PC-3 (cell line): ENCODE measurements at regions not wholly inside any gene's neighbourhood (a gene's known extent, or its start where the extent isn't known, plus 50 kb on each side); places are given as distances from the start of the nearest gene placed in this dataset.

Experiments
- ATAC-seq: fragments of 200-7000 bp; cut with Tn5 transposase; 2 replicates; pipeline ENCODE4 v1.9.1; 2020; ENCODE audit warnings: mild to moderate bottlenecking, moderate library complexity
- BruUV-seq: library from RNA; stranded (reverse); fragments of 400-500 nt; replicated peaks from 2 replicates; lab custom pipeline; 2021; lab: Mats Ljungman, UMichigan
- CTCF ChIA-PET: fragments of 300-600 bp; sonication (Branson Sonifier 250); formaldehyde crosslinking; loops from one replicate; lab custom pipeline; 2022; ENCODE audit warnings: antibody characterized with exemption; lab: Charles Lee
- POLR2A ChIA-PET: fragments of 300-600 bp; sonication (Branson Sonifier 250); formaldehyde crosslinking; loops from one replicate; lab custom pipeline; 2022; ENCODE audit warnings: antibody characterized with exemption; ENCODE audit not compliant: unreplicated experiment; lab: Charles Lee
- DNase-seq: peaks from one replicate; pipeline ENCODE4 v3.0.0-alpha.2; 2015
- H2AFZ ChIP-seq: fragments of 300-600 bp; sonication (generic); 2 replicates; pipeline ENCODE4 v1.6.0; 2016; ENCODE audit warnings: antibody characterized with exemption, low read length
- H3F3A ChIP-seq: fragments of 300-600 bp; sonication (generic); one replicate; pipeline ENCODE4 v1.6.0; 2017; ENCODE audit warnings: antibody characterized with exemption, low read length, control low read depth, mild to moderate bottlenecking; ENCODE audit not compliant: unreplicated experiment
- H3K27ac ChIP-seq: fragments of 300-600 bp; sonication (generic); 2 replicates; pipeline ENCODE4 v1.5.1; 2016; ENCODE audit warnings: mild to moderate bottlenecking, low read length
- H3K27me3 ChIP-seq: fragments of 300-600 bp; sonication (generic); 2 replicates; pipeline ENCODE4 v1.6.1; 2016; ENCODE audit warnings: low read length, mixed read lengths
- H3K36me3 ChIP-seq: fragments of 300-600 bp; sonication (generic); 2 replicates; pipeline ENCODE4 v1.6.1; 2016; ENCODE audit warnings: low read depth, mixed run types, low read length, mixed read lengths
- H3K4me1 ChIP-seq: fragments of 300-600 bp; sonication (generic); 2 replicates; pipeline ENCODE4 v1.5.1; 2016; ENCODE audit warnings: low read length; ENCODE audit not compliant: insufficient read depth
- H3K4me2 ChIP-seq: fragments of 300-600 bp; sonication (generic); 2 replicates; pipeline ENCODE4 v1.6.0; 2016; ENCODE audit warnings: low read length
- H3K4me3 ChIP-seq: fragments of 300-600 bp; sonication (generic); 2 replicates; pipeline ENCODE4 v1.5.1; 2016; ENCODE audit warnings: mild to moderate bottlenecking, low read length, mixed read lengths
- H3K79me2 ChIP-seq: fragments of 300-600 bp; sonication (generic); 2 replicates; pipeline ENCODE4 v1.6.1; 2017; ENCODE audit warnings: low read length, mixed read lengths
- H3K9ac ChIP-seq: fragments of 300-600 bp; sonication (generic); 2 replicates; pipeline ENCODE4 v1.6.0; 2016; ENCODE audit warnings: mild to moderate bottlenecking, low read length
- H3K9me2 ChIP-seq: fragments of 300-600 bp; sonication (generic); replicated peaks from 2 replicates; pipeline ENCODE4 v1.6.1; 2016; ENCODE audit warnings: mixed run types, low read length, mixed read lengths
- H3K9me3 ChIP-seq: fragments of 300-600 bp; sonication (generic); 2 replicates; pipeline ENCODE4 v1.6.1; 2016; ENCODE audit warnings: low read length, mixed read lengths
- H4K20me1 ChIP-seq: fragments of 300-600 bp; sonication (generic); 2 replicates; pipeline ENCODE4 v1.6.1; 2016; ENCODE audit warnings: low read length, mixed read lengths
- EZH2 ChIP-seq: fragments of 300-600 bp; sonication (generic); IDR thresholded peaks from one replicate; pipeline ENCODE4 v1.6.1; 2017; ENCODE audit warnings: antibody characterized with exemption, mild to moderate bottlenecking, low read length; ENCODE audit not compliant: unreplicated experiment
- EZH2phosphoT487 ChIP-seq: fragments of 300-600 bp; sonication (generic); IDR thresholded peaks from 2 replicates; pipeline ENCODE4 v1.6.1; 2018; ENCODE audit warnings: mild to moderate bottlenecking, antibody characterized with exemption, low read length, borderline replicate concordance
- intact Hi-C: fragments of 100-400 bp; cut with micrococcal nuclease; formaldehyde crosslinking; loops from 2 replicates; pipeline ENCODE4 v1.9.0; 2023
- TF ChIP-seq, protein P1 (sequence below): fragments of 300-600 bp; sonication (generic); conservative IDR thresholded peaks from 2 replicates; pipeline ENCODE4 v1.5.1; 2017; ENCODE audit warnings: antibody characterized with exemption, low read depth, mild to moderate bottlenecking, low read length

DNA sequence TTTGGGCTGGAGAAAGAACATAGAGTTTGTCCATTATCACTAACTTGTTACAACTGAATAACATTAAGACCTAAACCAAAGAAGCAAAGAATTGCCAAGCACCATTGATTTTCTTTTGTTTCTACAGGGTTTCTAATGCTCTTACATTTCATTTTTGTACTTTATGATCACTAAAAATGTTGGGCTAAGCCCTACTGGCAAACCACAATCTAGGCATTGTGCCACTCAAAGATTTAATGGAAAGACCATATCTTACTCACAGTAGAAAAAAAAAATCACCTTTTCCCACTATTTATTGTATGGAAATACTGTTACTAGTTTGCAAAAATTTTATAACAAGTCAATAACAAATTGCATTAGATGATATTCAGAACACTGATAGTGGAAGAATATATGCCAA is 447.4 kb upstream of the PKDCC start:
- no peaks in the 10 kb centered on the region for H3K36me3 ChIP-seq
- no peak overlapping the region for H3K27ac ChIP-seq
- TF ChIP-seq EZH2phosphoT487 (no peak), EZH2 (no peak)
- TF ChIP-seq, protein P1, sequence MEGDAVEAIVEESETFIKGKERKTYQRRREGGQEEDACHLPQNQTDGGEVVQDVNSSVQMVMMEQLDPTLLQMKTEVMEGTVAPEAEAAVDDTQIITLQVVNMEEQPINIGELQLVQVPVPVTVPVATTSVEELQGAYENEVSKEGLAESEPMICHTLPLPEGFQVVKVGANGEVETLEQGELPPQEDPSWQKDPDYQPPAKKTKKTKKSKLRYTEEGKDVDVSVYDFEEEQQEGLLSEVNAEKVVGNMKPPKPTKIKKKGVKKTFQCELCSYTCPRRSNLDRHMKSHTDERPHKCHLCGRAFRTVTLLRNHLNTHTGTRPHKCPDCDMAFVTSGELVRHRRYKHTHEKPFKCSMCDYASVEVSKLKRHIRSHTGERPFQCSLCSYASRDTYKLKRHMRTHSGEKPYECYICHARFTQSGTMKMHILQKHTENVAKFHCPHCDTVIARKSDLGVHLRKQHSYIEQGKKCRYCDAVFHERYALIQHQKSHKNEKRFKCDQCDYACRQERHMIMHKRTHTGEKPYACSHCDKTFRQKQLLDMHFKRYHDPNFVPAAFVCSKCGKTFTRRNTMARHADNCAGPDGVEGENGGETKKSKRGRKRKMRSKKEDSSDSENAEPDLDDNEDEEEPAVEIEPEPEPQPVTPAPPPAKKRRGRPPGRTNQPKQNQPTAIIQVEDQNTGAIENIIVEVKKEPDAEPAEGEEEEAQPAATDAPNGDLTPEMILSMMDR: no peak
- no peaks in the 10 kb centered on the region for H3K4me1 ChIP-seq
- intact Hi-C loops: no loop called here
- ATAC-seq: peak; percentile 35; the same call in 1 of the 2 replicates
- H3K27me3 ChIP-seq: no peaks in the 10 kb centered on the region
- H3K9me2 ChIP-seq: no peaks in the 10 kb centered on the region
- H2AFZ ChIP-seq: no peak overlapping the region
- H3K4me2 ChIP-seq: no peak overlapping the region
- no peaks in the 10 kb centered on the region for H3K79me2 ChIP-seq
- H3K9me3 ChIP-seq: no peaks in the 10 kb centered on the region
- H3F3A ChIP-seq: no peaks in the 10 kb centered on the region
- DNase-seq: peak; percentile 23
- ChIA-PET POLR2A (no interaction called here), CTCF (no interaction called here)
- H3K9ac ChIP-seq: no peak overlapping the region
- no TSS peak for BruUV-seq
- H3K4me3 ChIP-seq: no peak overlapping the region
- no peaks in the 10 kb centered on the region for H4K20me1 ChIP-seq

DNA sequence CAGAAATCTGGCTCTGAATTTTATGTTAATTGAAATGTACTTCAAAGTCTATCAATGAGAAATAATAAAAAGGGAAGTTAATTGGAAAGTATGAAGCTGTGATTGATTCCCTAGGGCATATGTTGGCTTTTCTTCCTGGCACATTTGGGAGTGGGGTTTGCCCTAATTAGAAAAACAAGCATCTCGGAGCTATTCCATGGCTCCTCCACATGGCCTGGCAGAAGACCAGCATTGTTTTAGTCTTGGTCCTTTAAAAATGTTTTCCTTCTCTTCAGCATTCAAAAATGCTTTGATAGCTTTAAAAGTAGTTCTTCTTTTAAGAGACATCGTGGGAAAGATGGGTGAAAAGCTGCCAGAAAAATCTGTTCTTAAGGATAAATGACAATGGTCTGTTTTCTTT is 445.5 kb upstream of the PKDCC start:
- Histone ChIP-seq H3K36me3 (no peaks in the 10 kb centered on the region), H3K27ac (no peak overlapping the region), H3K27me3 (peaks cover 2% of the 10 kb centered on the region; the same call in 1 of the 2 replicates), H4K20me1 (no peaks in the 10 kb centered on the region), H3K4me3 (no peak overlapping the region), H3K9ac (no peak overlapping the region), H3K9me2 (no peaks in the 10 kb centered on the region), H2AFZ (no peak overlapping the region), H3K9me3 (no peaks in the 10 kb centered on the region), H3K4me2 (no peak overlapping the region), H3F3A (no peaks in the 10 kb centered on the region), H3K4me1 (no peaks in the 10 kb centered on the region), H3K79me2 (no peaks in the 10 kb centered on the region)
- intact Hi-C loops: no loop called here
- ATAC-seq (no peak), DNase-seq (no peak)
- TF ChIP-seq EZH2phosphoT487 (no peak), EZH2 (no peak)
- TF ChIP-seq, protein P1: no peak
- ChIA-PET CTCF (no interaction called here), POLR2A (no interaction called here)
- no TSS peak for BruUV-seq

DNA sequence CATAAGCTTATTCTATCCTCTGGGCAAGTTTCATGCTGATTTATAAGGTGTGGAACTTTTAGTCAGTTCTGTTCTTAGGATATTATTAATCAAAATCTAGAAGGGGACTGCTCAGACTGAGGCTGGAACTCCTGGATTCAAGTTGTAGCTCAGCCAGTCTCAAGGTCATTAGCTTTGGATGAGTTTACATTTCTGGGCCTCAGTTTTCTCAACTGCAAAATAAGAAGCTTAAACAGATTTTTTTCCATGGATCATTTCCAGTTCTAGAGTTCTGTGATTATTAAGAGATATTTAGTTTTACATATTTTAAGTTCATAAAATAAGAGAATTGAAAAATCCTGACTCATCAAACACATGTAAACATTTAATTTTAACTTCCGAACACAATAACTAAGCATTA is 442.5 kb upstream of the PKDCC start:
- H3K79me2 ChIP-seq: no peaks in the 10 kb centered on the region
- H3K4me1 ChIP-seq: no peaks in the 10 kb centered on the region
- H2AFZ ChIP-seq: no peak overlapping the region
- H3K27me3 ChIP-seq: peaks cover 15% of the 10 kb centered on the region
- intact Hi-C loops: no loop called here
- ATAC-seq (no peak), DNase-seq (no peak)
- POLR2A ChIA-PET: no interaction called here
- no peak overlapping the region for H3K4me3 ChIP-seq
- H3K27ac ChIP-seq: no peak overlapping the region
- CTCF ChIA-PET: no interaction called here
- no TSS peak for BruUV-seq
- H3F3A ChIP-seq: no peaks in the 10 kb centered on the region
- TF ChIP-seq, protein P1: no peak
- TF ChIP-seq EZH2 (no peak), EZH2phosphoT487 (no peak)
- no peaks in the 10 kb centered on the region for H4K20me1 ChIP-seq
- H3K36me3 ChIP-seq: no peaks in the 10 kb centered on the region
- no peaks in the 10 kb centered on the region for H3K9me2 ChIP-seq
- H3K9ac ChIP-seq: no peak overlapping the region
- no peaks in the 10 kb centered on the region for H3K9me3 ChIP-seq
- no peak overlapping the region for H3K4me2 ChIP-seq
